H9 (cell line): ENCODE measurements at regions not wholly inside any gene's neighbourhood (a gene's known extent, or its start where the extent isn't known, plus 50 kb on each side); places are given as distances from the start of the nearest gene placed in this dataset.

ENCODE experiments used
- DNase-seq: peaks from one replicate; pipeline ENCODE4 v3.0.0-alpha.2; 2017
- H2AFZ ChIP-seq: one replicate; pipeline ENCODE4 v1.6.1; 2013; ENCODE audit warnings: mild to moderate bottlenecking, low read length, control low read depth, moderate library complexity
- H2AK5ac ChIP-seq: 2 replicates; pipeline ENCODE4 v1.6.1; 2013; ENCODE audit warnings: low read length, control low read depth, mixed read lengths; ENCODE audit not compliant: insufficient read length
- H2BK120ac ChIP-seq: one replicate; pipeline ENCODE4 v1.6.1; 2013; ENCODE audit warnings: low read depth, mild to moderate bottlenecking, low read length, control low read depth, inconsistent platforms; ENCODE audit not compliant: poor library complexity, severe bottlenecking
- H2BK12ac ChIP-seq: 2 replicates; pipeline ENCODE4 v1.6.1; 2013; ENCODE audit warnings: low read length, control low read depth, mixed read lengths, low read depth; ENCODE audit not compliant: insufficient read length
- H2BK15ac ChIP-seq: 2 replicates; pipeline ENCODE4 v1.6.1; 2013; ENCODE audit warnings: low read depth, low read length, control low read depth
- H2BK20ac ChIP-seq: one replicate; pipeline ENCODE4 v1.6.1; 2013; ENCODE audit warnings: low read depth, mild to moderate bottlenecking, low read length, control low read depth, inconsistent platforms; ENCODE audit not compliant: poor library complexity, severe bottlenecking
- H2BK5ac ChIP-seq: 2 replicates; pipeline ENCODE4 v1.6.1; 2013; ENCODE audit warnings: low read length, control low read depth, mixed read lengths; ENCODE audit not compliant: insufficient read length
- H3K14ac ChIP-seq: 2 replicates; pipeline ENCODE4 v1.6.1; 2013; ENCODE audit warnings: low read length, control low read depth; ENCODE audit not compliant: insufficient read depth
- H3K18ac ChIP-seq: 2 replicates; pipeline ENCODE4 v1.6.1; 2013; ENCODE audit warnings: low read depth, mild to moderate bottlenecking, mixed read lengths, low read length, control low read depth; ENCODE audit not compliant: insufficient read length
- H3K23ac ChIP-seq: 2 replicates; pipeline ENCODE4 v1.6.1; 2013; ENCODE audit warnings: low read length, control low read depth, mixed read lengths, low read depth; ENCODE audit not compliant: insufficient read length
- H3K23me2 ChIP-seq: 2 replicates; pipeline ENCODE4 v1.6.1; 2013; ENCODE audit warnings: low read depth, mild to moderate bottlenecking, mixed read lengths, low read length, control low read depth; ENCODE audit not compliant: insufficient read length, poor library complexity, severe bottlenecking
- H3K27ac ChIP-seq: 2 replicates; pipeline ENCODE4 v1.5.1; 2013; ENCODE audit warnings: low read length, control low read depth, mixed read lengths, low read depth; ENCODE audit not compliant: insufficient read length
- H3K27me3 ChIP-seq: 2 replicates; pipeline ENCODE4 v1.6.1; 2013; ENCODE audit warnings: low read length, control low read depth, inconsistent platforms; ENCODE audit not compliant: insufficient read depth
- H3K4ac ChIP-seq: 2 replicates; pipeline ENCODE4 v1.6.1; 2013; ENCODE audit warnings: low read depth, mild to moderate bottlenecking, control low read depth, inconsistent platforms, low read length, moderate library complexity
- H3K4me1 ChIP-seq: 2 replicates; pipeline ENCODE4 v1.6.1; 2013; ENCODE audit warnings: low read length, control low read depth, inconsistent platforms; ENCODE audit not compliant: insufficient read depth
- H3K4me2 ChIP-seq: 2 replicates; pipeline ENCODE4 v1.6.1; 2013; ENCODE audit warnings: low read length, control low read depth, mixed read lengths; ENCODE audit not compliant: insufficient read length, insufficient read depth
- H3K56ac ChIP-seq: 2 replicates; pipeline ENCODE4 v1.6.1; 2013; ENCODE audit warnings: low read depth, mild to moderate bottlenecking, mixed read lengths, low read length, control low read depth; ENCODE audit not compliant: insufficient read length
- H3K79me1 ChIP-seq: 2 replicates; pipeline ENCODE4 v1.6.1; 2013; ENCODE audit warnings: low read depth, mild to moderate bottlenecking, moderate library complexity, low read length, control low read depth, inconsistent platforms; ENCODE audit not compliant: insufficient read depth, poor library complexity, severe bottlenecking
- H3K79me2 ChIP-seq: 2 replicates; pipeline ENCODE4 v1.6.1; 2013; ENCODE audit warnings: low read length, control low read depth, inconsistent platforms; ENCODE audit not compliant: insufficient read depth
- H3K9ac ChIP-seq: 2 replicates; pipeline ENCODE4 v1.6.1; 2013; ENCODE audit warnings: low read length, control low read depth, mixed read lengths; ENCODE audit not compliant: insufficient read length; ENCODE audit errors: extremely low read depth
- H3K9me3 ChIP-seq: one replicate; pipeline ENCODE4 v1.6.1; 2013; ENCODE audit warnings: low read depth, low read length, inconsistent platforms; ENCODE audit not compliant: control insufficient read depth
- H3T11ph ChIP-seq: one replicate; pipeline ENCODE4 v1.6.1; 2013; ENCODE audit warnings: mild to moderate bottlenecking, low read length, control low read depth, inconsistent platforms
- H4K20me1 ChIP-seq: one replicate; pipeline ENCODE4 v1.6.1; 2013; ENCODE audit not compliant: control insufficient read depth, insufficient read length, insufficient read depth
- H4K5ac ChIP-seq: 2 replicates; pipeline ENCODE4 v1.6.1; 2013; ENCODE audit warnings: low read depth, mild to moderate bottlenecking, mixed read lengths, low read length, control low read depth; ENCODE audit not compliant: insufficient read length
- H4K8ac ChIP-seq: replicated peaks from 2 replicates; pipeline ENCODE4 v1.6.1; 2013; ENCODE audit warnings: low read length, control low read depth, mixed read lengths, low read depth; ENCODE audit not compliant: insufficient read length
- H4K91ac ChIP-seq: 2 replicates; pipeline ENCODE4 v1.6.1; 2013; ENCODE audit warnings: low read depth, mild to moderate bottlenecking, moderate library complexity, mixed read lengths, low read length, control low read depth; ENCODE audit not compliant: insufficient read length
- H3K27ac Mint-ChIP-seq, 3 experiments: 2 replicates in 2 of 3; 3 replicates in 1 of 3; pipeline ENCODE4 v1.8.0; 2020 to 2021; ENCODE audit warnings: mixed read lengths in 3 of 3, mild to moderate bottlenecking in 1 of 3, moderate library complexity in 1 of 3
- H3K27me3 Mint-ChIP-seq: 2 replicates; pipeline ENCODE4 v1.8.0; 2021; ENCODE audit warnings: low read depth, mild to moderate bottlenecking, moderate library complexity, mixed read lengths
- H3K36me3 Mint-ChIP-seq, 3 experiments: 2 replicates in 2 of 3; 3 replicates in 1 of 3; pipeline ENCODE4 v1.8.0; 2020 to 2021; ENCODE audit warnings: low read depth in 3 of 3, mixed read lengths in 3 of 3; ENCODE audit not compliant: insufficient read depth in 1 of 3
- H3K4me1 Mint-ChIP-seq, 2 experiments: 2 replicates each; pipeline ENCODE4 v1.8.0; 2020; ENCODE audit warnings: mixed read lengths in 2 of 2
- H3K4me3 Mint-ChIP-seq, 2 experiments: 2 replicates in 1 of 2; 3 replicates in 1 of 2; pipeline ENCODE4 v1.8.0; 2020 to 2021; ENCODE audit warnings: mild to moderate bottlenecking in 2 of 2, mixed read lengths in 2 of 2, moderate library complexity in 1 of 2
- H3K9me3 Mint-ChIP-seq, 2 experiments: 2 replicates in 1 of 2; 3 replicates in 1 of 2; pipeline ENCODE4 v1.8.0; 2020; ENCODE audit warnings: mild to moderate bottlenecking in 2 of 2, mixed read lengths in 2 of 2, moderate library complexity in 1 of 2
- WGBS: extraction: QIAGEN DNeasy Blood & Tissue Kit; methylation state at CpG from one replicate; pipeline ENCODE4 v1.1.7; 2013; ENCODE audit warnings: missing lambda C conversion rate, low lambda C conversion rate, mixed read lengths; ENCODE audit not compliant: insufficient read length; ENCODE audit errors: extremely low coverage; 5-methylcytosine and 5-hydroxymethylcytosine counted together
- TF ChIP-seq, protein P1 (sequence below): fragments of 200-600 bp; sonication (generic); conservative IDR thresholded peaks from 3 replicates; pipeline ENCODE4 v1.8.0; 2021; ENCODE audit warnings: antibody characterized with exemption, mild to moderate bottlenecking

DNA sequence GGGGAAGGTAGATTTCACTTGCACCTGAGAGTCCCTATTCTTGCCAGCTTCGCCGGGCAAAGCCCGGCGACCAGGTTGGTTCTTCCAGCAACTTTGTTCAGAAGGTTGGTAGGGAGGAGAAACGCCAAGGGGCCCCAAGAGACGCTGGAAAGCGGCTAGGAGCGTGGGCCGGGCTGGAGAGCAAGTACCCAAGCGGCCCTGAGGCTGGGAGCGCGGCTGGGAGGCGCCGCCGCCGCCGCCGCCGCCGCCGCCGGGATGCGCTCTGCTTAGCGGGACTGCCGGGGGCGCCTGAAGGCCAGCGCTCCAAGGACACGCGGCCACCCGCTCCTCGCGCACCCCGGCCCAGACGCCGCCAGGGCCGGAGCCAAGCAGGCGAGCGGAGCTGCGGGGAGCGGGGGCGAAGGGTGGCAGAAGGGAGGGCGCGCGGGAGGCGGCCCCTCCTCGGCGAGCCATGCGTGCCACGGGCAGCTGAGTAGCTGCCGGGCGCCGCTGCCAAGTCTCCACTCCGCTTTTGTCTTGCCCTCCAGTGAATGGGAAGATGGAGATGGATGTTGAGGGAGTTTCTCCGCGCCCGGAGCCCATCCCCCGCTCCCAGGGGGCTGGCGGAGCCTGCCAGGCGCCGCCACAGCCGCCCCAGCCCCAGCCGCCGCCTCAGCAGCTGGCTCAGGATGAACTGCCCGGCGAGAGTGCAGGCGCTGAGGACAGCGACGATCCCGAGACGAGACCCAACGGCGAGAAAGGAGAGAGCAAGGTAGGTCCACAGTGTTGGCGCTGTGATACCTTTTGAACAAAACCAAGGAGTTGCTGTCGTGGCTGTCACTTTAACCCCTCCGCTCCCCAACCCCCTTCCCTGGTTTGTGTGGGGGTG lies 227.4 kb upstream of the AZI2 start:
- peak; percentile 66 for DNase-seq
- Histone ChIP-seq H3K4me1 (0 out of 2 replicates have a peak, but pooled peaks cover 2% of the 10 kb centered on the region), H2BK5ac (no peak overlapping the region), H3K23ac (no peak overlapping the region), H3K56ac (no peak overlapping the region), H3K9ac (no peak overlapping the region), H3T11ph (no peak overlapping the region), H3K18ac (no peak overlapping the region), H2AK5ac (no peak overlapping the region), H3K4me2 (peak overlapping the region; percentile 85), H2AFZ (no peak overlapping the region), H4K91ac (no peak overlapping the region), H4K5ac (no peak overlapping the region), H3K14ac (peak overlapping the region; percentile 61), H3K79me2 (no peaks in the 10 kb centered on the region), H2BK12ac (no peak overlapping the region), H2BK20ac (no peak overlapping the region), H3K27me3 (peaks cover 12% of the 10 kb centered on the region; the same call in 1 of the 2 replicates), H3K23me2 (peaks cover 11% of the 10 kb centered on the region), H3K4ac (no peak overlapping the region), H2BK120ac (no peak overlapping the region), H3K9me3 (no peaks in the 10 kb centered on the region), H4K20me1 (no peaks in the 10 kb centered on the region), H4K8ac (no peak overlapping the region), H3K27ac (no peak overlapping the region), H3K79me1 (no peaks in the 10 kb centered on the region), H2BK15ac (no peak overlapping the region)
- H3K4me3 Mint-ChIP-seq: peak overlapping the region; percentile 87 to 95
- H3K9me3 Mint-ChIP-seq: no peaks in the 10 kb centered on the region
- no peak overlapping the region for H3K27ac Mint-ChIP-seq
- WGBS: no CpG with 5 or more reads among the region's 75 CpGs
- TF ChIP-seq, protein P1, sequence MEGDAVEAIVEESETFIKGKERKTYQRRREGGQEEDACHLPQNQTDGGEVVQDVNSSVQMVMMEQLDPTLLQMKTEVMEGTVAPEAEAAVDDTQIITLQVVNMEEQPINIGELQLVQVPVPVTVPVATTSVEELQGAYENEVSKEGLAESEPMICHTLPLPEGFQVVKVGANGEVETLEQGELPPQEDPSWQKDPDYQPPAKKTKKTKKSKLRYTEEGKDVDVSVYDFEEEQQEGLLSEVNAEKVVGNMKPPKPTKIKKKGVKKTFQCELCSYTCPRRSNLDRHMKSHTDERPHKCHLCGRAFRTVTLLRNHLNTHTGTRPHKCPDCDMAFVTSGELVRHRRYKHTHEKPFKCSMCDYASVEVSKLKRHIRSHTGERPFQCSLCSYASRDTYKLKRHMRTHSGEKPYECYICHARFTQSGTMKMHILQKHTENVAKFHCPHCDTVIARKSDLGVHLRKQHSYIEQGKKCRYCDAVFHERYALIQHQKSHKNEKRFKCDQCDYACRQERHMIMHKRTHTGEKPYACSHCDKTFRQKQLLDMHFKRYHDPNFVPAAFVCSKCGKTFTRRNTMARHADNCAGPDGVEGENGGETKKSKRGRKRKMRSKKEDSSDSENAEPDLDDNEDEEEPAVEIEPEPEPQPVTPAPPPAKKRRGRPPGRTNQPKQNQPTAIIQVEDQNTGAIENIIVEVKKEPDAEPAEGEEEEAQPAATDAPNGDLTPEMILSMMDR: no peak
- H3K4me1 Mint-ChIP-seq: peaks cover 25 to 33% of the 10 kb centered on the region in 2 experiments
- no peaks in the 10 kb centered on the region for H3K36me3 Mint-ChIP-seq
- peaks cover 53% of the 10 kb centered on the region for H3K27me3 Mint-ChIP-seq
